Fibroblast of lung (primary cell): ENCODE measurements at regions not wholly inside any gene's neighbourhood (a gene's known extent, or its start where the extent isn't known, plus 50 kb on each side); places are given as distances from the start of the nearest gene placed in this dataset.

Experiments
- DNase-seq, 2 donors: peaks; one replicate each; pipeline versions ENCODE4 v3.0.0 to v3.0.0-alpha.2; 2010; ENCODE audit warnings: low read depth in 2 of 2
- H2AFZ ChIP-seq: 2 replicates; pipeline ENCODE4 v1.5.1; 2012; ENCODE audit warnings: low read length, control low read depth, inconsistent platforms
- H3K27ac ChIP-seq: 2 replicates; pipeline ENCODE4 v1.5.1; 2011; ENCODE audit warnings: low read length, control low read depth; ENCODE audit not compliant: insufficient read depth
- H3K27me3 ChIP-seq: 2 replicates; pipeline ENCODE4 v1.5.1; 2011; ENCODE audit warnings: mild to moderate bottlenecking, low read length; ENCODE audit not compliant: control insufficient read depth, insufficient read depth
- H3K36me3 ChIP-seq: 2 replicates; pipeline ENCODE4 v1.5.1; 2011; ENCODE audit warnings: low read length; ENCODE audit not compliant: control insufficient read depth, insufficient read depth
- H3K4me1 ChIP-seq: 2 replicates; pipeline ENCODE4 v1.5.1; 2011; ENCODE audit warnings: low read length; ENCODE audit not compliant: control insufficient read depth, insufficient read depth; ENCODE audit errors: extremely low read depth
- H3K4me2 ChIP-seq: 2 replicates; pipeline ENCODE4 v1.5.1; 2011; ENCODE audit warnings: low read length, control low read depth; ENCODE audit not compliant: insufficient read depth; ENCODE audit errors: extremely low read depth
- H3K4me3 ChIP-seq, 4 experiments: fragments of 200-600 bp in 1 of 4; sonication (generic) in 1 of 4; replicated peaks in 1 of 4; 2 replicates each; pipeline ENCODE4 v1.5.1; 2011 to 2016; ENCODE audit warnings: low read length in 4 of 4, low read depth in 3 of 4, mild to moderate bottlenecking in 3 of 4, control low read depth in 2 of 4, inconsistent platforms in 1 of 4, mixed read lengths in 1 of 4; ENCODE audit not compliant: insufficient read depth in 1 of 4; ENCODE audit errors: control extremely low read depth in 1 of 4
- H3K79me2 ChIP-seq: 2 replicates; pipeline ENCODE4 v1.5.1; 2012; ENCODE audit warnings: mild to moderate bottlenecking, low read length, inconsistent platforms; ENCODE audit not compliant: control insufficient read depth, insufficient read depth
- H3K9ac ChIP-seq: 2 replicates; pipeline ENCODE4 v1.5.1; 2011; ENCODE audit warnings: mild to moderate bottlenecking, low read length, control low read depth; ENCODE audit not compliant: insufficient read depth
- H3K9me3 ChIP-seq: 2 replicates; pipeline ENCODE4 v1.5.1; 2012; ENCODE audit warnings: low read depth, low read length; ENCODE audit not compliant: control insufficient read depth, insufficient read depth
- H4K20me1 ChIP-seq: 2 replicates; pipeline ENCODE4 v1.5.1; 2011; ENCODE audit warnings: low read length; ENCODE audit not compliant: control insufficient read depth, insufficient read depth; ENCODE audit errors: extremely low read depth
- EZH2 ChIP-seq: IDR thresholded peaks from 2 replicates; pipeline ENCODE4 v1.5.1; 2012; ENCODE audit warnings: low read length, control low read depth, mild to moderate bottlenecking; ENCODE audit errors: missing control alignments
- TF ChIP-seq, protein P1 (sequence below), 2 donors: IDR thresholded peaks in 1 of 2; conservative IDR thresholded peaks in 1 of 2; 1 replicate in 1 of 2; 2 replicates in 1 of 2; pipeline ENCODE4 v1.5.1; 2011 to 2012; ENCODE audit warnings: low read length in 2 of 2, control low read depth in 1 of 2, inconsistent platforms in 1 of 2, low read depth in 1 of 2, mild to moderate bottlenecking in 1 of 2

DNA sequence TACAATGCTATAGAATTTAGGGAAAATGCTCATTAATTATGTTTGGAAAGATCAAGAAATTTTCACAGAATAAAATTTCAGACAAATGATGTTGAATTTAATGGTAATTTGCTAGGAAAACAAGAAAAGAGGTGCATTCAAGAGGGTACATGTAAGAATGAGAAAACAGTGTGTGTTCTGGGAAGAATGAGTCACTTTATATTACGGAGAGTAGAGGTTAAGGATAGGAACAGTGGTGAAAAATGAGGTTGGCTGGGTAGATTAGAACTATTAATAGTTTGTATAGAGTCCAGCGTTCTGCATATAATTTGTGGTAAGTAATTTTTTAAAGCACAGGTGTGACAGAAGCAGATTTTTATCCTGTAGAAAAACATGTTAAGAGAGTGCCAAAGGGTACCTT, 336.7 kb upstream of the MBL2 start:
- no peak overlapping the region for H3K9ac ChIP-seq
- no peak overlapping the region for H3K4me3 ChIP-seq
- TF ChIP-seq, protein P1, sequence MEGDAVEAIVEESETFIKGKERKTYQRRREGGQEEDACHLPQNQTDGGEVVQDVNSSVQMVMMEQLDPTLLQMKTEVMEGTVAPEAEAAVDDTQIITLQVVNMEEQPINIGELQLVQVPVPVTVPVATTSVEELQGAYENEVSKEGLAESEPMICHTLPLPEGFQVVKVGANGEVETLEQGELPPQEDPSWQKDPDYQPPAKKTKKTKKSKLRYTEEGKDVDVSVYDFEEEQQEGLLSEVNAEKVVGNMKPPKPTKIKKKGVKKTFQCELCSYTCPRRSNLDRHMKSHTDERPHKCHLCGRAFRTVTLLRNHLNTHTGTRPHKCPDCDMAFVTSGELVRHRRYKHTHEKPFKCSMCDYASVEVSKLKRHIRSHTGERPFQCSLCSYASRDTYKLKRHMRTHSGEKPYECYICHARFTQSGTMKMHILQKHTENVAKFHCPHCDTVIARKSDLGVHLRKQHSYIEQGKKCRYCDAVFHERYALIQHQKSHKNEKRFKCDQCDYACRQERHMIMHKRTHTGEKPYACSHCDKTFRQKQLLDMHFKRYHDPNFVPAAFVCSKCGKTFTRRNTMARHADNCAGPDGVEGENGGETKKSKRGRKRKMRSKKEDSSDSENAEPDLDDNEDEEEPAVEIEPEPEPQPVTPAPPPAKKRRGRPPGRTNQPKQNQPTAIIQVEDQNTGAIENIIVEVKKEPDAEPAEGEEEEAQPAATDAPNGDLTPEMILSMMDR (conservative IDR thresholded peaks at IDR 0.05 in 1 of 2, IDR thresholded peaks at IDR 0.05 in 1 of 2; ENCODE audit: low read depth in 1 of 2, low read length in 2 of 2), result no peak
- TF ChIP-seq EZH2, result no peak
- no peak for DNase-seq
- no peaks in the 10 kb centered on the region for H4K20me1 ChIP-seq
- H3K79me2 ChIP-seq, result no peaks in the 10 kb centered on the region
- H3K27ac ChIP-seq, result no peak overlapping the region
- no peaks in the 10 kb centered on the region for H3K27me3 ChIP-seq
- H3K4me2 ChIP-seq, result no peak overlapping the region
- H3K9me3 ChIP-seq, result no peaks in the 10 kb centered on the region
- no peaks in the 10 kb centered on the region for H3K36me3 ChIP-seq
- H2AFZ ChIP-seq, result no peak overlapping the region
- H3K4me1 ChIP-seq, result no peaks in the 10 kb centered on the region

DNA sequence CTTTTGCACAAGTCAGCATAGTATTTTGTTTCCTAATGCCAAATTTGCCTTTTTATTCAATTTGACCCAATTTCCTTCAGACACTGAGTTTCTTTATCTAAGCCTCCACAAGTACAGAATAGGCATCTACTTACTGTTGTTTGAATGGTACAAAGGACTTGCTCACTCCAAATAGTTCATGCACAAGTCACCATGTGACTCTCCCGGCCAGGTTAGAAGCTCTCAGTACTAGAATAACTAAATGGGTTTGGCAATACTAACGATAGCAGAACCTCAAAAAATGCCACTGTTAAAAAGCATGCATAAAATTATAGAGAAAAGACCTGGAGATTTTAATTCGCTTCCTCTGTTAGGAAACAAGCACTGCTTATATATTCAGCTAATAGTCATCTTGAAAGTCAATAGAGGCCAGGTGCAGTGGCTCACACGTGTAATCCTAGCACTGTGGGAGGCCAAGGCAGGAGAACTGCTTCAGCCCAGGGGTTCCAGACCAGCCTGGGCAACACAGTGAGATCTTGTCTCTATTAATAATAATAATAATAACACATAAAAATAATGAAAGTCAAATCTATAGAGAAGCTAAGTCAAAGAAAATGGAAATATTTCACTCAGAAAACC, 335.8 kb upstream of the MBL2 start:
- H4K20me1 ChIP-seq, result no peaks in the 10 kb centered on the region
- no peak overlapping the region for H3K4me2 ChIP-seq
- no peaks in the 10 kb centered on the region for H3K36me3 ChIP-seq
- H3K9ac ChIP-seq, result no peak overlapping the region
- no peaks in the 10 kb centered on the region for H3K4me1 ChIP-seq
- no peaks in the 10 kb centered on the region for H3K9me3 ChIP-seq
- H3K79me2 ChIP-seq, result no peaks in the 10 kb centered on the region
- TF ChIP-seq, protein P1 (conservative IDR thresholded peaks at IDR 0.05 in 1 of 2, IDR thresholded peaks at IDR 0.05 in 1 of 2; ENCODE audit: low read depth in 1 of 2, low read length in 2 of 2), result no peak
- TF ChIP-seq EZH2, result no peak
- no peaks in the 10 kb centered on the region for H3K27me3 ChIP-seq
- no peak overlapping the region for H2AFZ ChIP-seq
- peak in 1 of 2 donors; percentile 1 for DNase-seq
- no peak overlapping the region for H3K4me3 ChIP-seq
- H3K27ac ChIP-seq, result no peak overlapping the region

DNA sequence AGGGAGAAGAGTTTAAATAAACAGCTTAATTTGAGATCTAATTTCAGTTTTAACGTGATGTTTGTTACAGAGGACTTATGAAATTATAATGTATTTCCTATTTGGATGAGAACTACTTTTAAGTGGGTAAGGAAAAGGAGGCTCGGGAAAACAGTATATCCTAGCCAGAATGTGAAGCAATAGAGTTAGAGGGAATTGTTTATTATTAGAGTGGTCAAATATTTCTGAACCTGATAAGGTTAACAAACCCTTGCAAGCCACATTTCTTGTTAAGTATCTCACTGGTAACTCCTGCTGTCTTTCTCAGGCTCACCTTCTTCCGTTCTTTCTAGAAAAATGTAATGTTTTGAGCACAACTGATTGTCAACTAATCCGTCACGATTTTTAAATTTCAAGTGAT, 335.1 kb upstream of the MBL2 start:
- no peaks in the 10 kb centered on the region for H3K9me3 ChIP-seq
- no peaks in the 10 kb centered on the region for H3K79me2 ChIP-seq
- no peaks in the 10 kb centered on the region for H4K20me1 ChIP-seq
- H3K4me3 ChIP-seq, result no peak overlapping the region
- H3K27ac ChIP-seq, result no peak overlapping the region
- no peak for DNase-seq
- TF ChIP-seq EZH2, result no peak
- TF ChIP-seq, protein P1 (conservative IDR thresholded peaks at IDR 0.05 in 1 of 2, IDR thresholded peaks at IDR 0.05 in 1 of 2; ENCODE audit: low read depth in 1 of 2, low read length in 2 of 2), result no peak
- H3K4me1 ChIP-seq, result no peaks in the 10 kb centered on the region
- no peak overlapping the region for H2AFZ ChIP-seq
- no peak overlapping the region for H3K4me2 ChIP-seq
- H3K36me3 ChIP-seq, result no peaks in the 10 kb centered on the region
- no peaks in the 10 kb centered on the region for H3K27me3 ChIP-seq
- H3K9ac ChIP-seq, result no peak overlapping the region
